K562 (cell line): ENCODE measurements at regions not wholly inside any gene's neighbourhood (a gene's known extent, or its start where the extent isn't known, plus 50 kb on each side); places are given as distances from the start of the nearest gene placed in this dataset.

Experiments used
- ATAC-seq: fragments of 200-7000 bp; cut with Tn5 transposase; 3 replicates; pipeline ENCODE4 v1.9.1; 2020; ENCODE audit warnings: moderate library complexity
- BruUV-seq: library from RNA; stranded (reverse); fragments of 400-500 nt; replicated peaks from 2 replicates; lab custom pipeline; 2021; lab: Mats Ljungman, UMichigan
- CTCF ChIA-PET: fragments of 300-600 bp; formaldehyde crosslinking; extraction: SDS; loops from one replicate; lab custom pipeline; 2021; ENCODE audit warnings: low intra/inter-chr PET ratio; lab: Yijun Ruan, JAX
- POLR2A ChIA-PET: fragments of 300-600, 350-650 bp; sonication (Branson Sonifier 250); formaldehyde crosslinking; extraction: SDS; loops from one replicate; lab custom pipeline; 2021; ENCODE audit warnings: antibody characterized with exemption, inconsistent platforms; lab: Yijun Ruan, JAX
- DNase-seq, 4 experiments: peaks; one replicate each; pipeline versions ENCODE4 v3.0.0 to v3.0.0-alpha.2; 2011 to 2018; ENCODE audit warnings: low spot score in 3 of 4, mixed read lengths in 3 of 4; ENCODE audit errors: extremely low read depth in 1 of 4
- FAIRE-seq: peaks from 2 replicates; lab custom pipeline; 2011; peaks lifted over from hg19 to GRCh38; lab: Jason Lieb, UNC
- H2AFZ ChIP-seq: 2 replicates; pipeline ENCODE4 v1.6.0; 2011; ENCODE audit warnings: low read depth, low read length, control low read depth, inconsistent platforms
- H3K27ac ChIP-seq: fragments of 200-600 bp; 3 replicates; pipeline ENCODE4 v1.8.0; 2011; ENCODE audit warnings: low read depth, mild to moderate bottlenecking, control low read depth, inconsistent platforms, low read length, moderate library complexity, mixed read lengths; ENCODE audit errors: extremely low read depth
- H3K27me3 ChIP-seq, 2 experiments: fragments of 300-600 bp in 1 of 2; 2 replicates in 1 of 2; 3 replicates in 1 of 2; pipeline versions ENCODE4 v1.6.0 to v1.8.0; 2011; ENCODE audit warnings: inconsistent platforms in 2 of 2, low read length in 2 of 2, mild to moderate bottlenecking in 1 of 2, mixed read lengths in 1 of 2, moderate library complexity in 1 of 2; ENCODE audit not compliant: control insufficient read depth in 2 of 2, insufficient read depth in 2 of 2
- H3K36me3 ChIP-seq: fragments of 300-600 bp; 3 replicates; pipeline ENCODE4 v1.8.0; 2011; ENCODE audit warnings: mild to moderate bottlenecking, low read length, inconsistent platforms; ENCODE audit not compliant: control insufficient read depth, insufficient read depth
- H3K4me1 ChIP-seq, 2 experiments: fragments of 200-600 bp in 1 of 2; replicated peaks in 1 of 2; 2 replicates in 1 of 2; 3 replicates in 1 of 2; pipeline versions ENCODE4 v1.5.1 to v1.8.0; 2011; ENCODE audit warnings: inconsistent platforms in 2 of 2, low read length in 2 of 2, mild to moderate bottlenecking in 1 of 2, mixed read lengths in 1 of 2, moderate library complexity in 1 of 2; ENCODE audit not compliant: control insufficient read depth in 2 of 2, insufficient read depth in 2 of 2
- H3K4me2 ChIP-seq: 2 replicates; pipeline ENCODE4 v1.6.1; 2011; ENCODE audit warnings: low read length, control low read depth, inconsistent platforms, mixed read lengths; ENCODE audit not compliant: insufficient read depth
- H3K4me3 ChIP-seq: fragments of 200-600 bp; sonication (generic), shearing (Covaris generic); 2 replicates; pipeline ENCODE4 v1.5.1; 2016; ENCODE audit warnings: control low read depth, inconsistent platforms
- H3K79me2 ChIP-seq: fragments of 200-600 bp; 3 replicates; pipeline ENCODE4 v1.8.0; 2011; ENCODE audit warnings: low read length, inconsistent platforms; ENCODE audit not compliant: control insufficient read depth, insufficient read depth
- H3K9ac ChIP-seq, 2 experiments: 2 replicates each; pipeline versions ENCODE4 v1.6.0 to v1.6.1; 2011; ENCODE audit warnings: low read depth in 2 of 2, low read length in 2 of 2, control low read depth in 1 of 2, inconsistent platforms in 1 of 2, mild to moderate bottlenecking in 1 of 2, mixed read lengths in 1 of 2; ENCODE audit not compliant: insufficient read depth in 1 of 2
- H3K9me1 ChIP-seq: one replicate; pipeline ENCODE4 v1.6.0; 2011; ENCODE audit warnings: inconsistent platforms, mild to moderate bottlenecking, low read length, moderate library complexity; ENCODE audit not compliant: control insufficient read depth, insufficient read depth
- H3K9me3 ChIP-seq: replicated peaks from 2 replicates; pipeline ENCODE4 v1.5.1; 2011; ENCODE audit warnings: low read depth, low read length, inconsistent platforms; ENCODE audit not compliant: control insufficient read depth, insufficient read depth
- H4K20me1 ChIP-seq: replicated peaks from 2 replicates; pipeline ENCODE4 v1.6.1; 2011; ENCODE audit warnings: low read length, inconsistent platforms, mixed read lengths; ENCODE audit not compliant: control insufficient read depth, insufficient read depth
- CBX1 ChIP-seq: sonication (generic); IDR thresholded peaks from 2 replicates; pipeline ENCODE4 v1.6.1; 2016; ENCODE audit warnings: antibody characterized with exemption, low read depth, mild to moderate bottlenecking
- CBX8 ChIP-seq: fragments of 200-600 bp; sonication (generic); IDR thresholded peaks from 2 replicates; pipeline ENCODE4 v1.6.1; 2012; ENCODE audit warnings: borderline replicate concordance, mixed run types, low read depth, mild to moderate bottlenecking, moderate library complexity, mixed read lengths, low read length, control low read depth, inconsistent platforms; ENCODE audit not compliant: poor library complexity, severe bottlenecking; ENCODE audit errors: extremely low read depth
- CCNT2 ChIP-seq: IDR thresholded peaks from 2 replicates; pipeline ENCODE4 v1.6.1; 2011; ENCODE audit warnings: borderline replicate concordance, low read depth, mild to moderate bottlenecking, moderate library complexity, mixed read lengths, low read length; ENCODE audit not compliant: insufficient read length; ENCODE audit errors: extremely low read depth
- ELF1 ChIP-seq: fragments of 200-800 bp; sonication (Bioruptor generic); IDR thresholded peaks from 2 replicates; pipeline ENCODE4 v1.6.1; 2016; ENCODE audit warnings: missing genetic modification characterization, missing compliant biosample characterization
- ERF ChIP-seq: fragments of 450-650 bp; formaldehyde crosslinking; IDR thresholded peaks from 2 replicates; pipeline ENCODE4 v1.4.0; 2020; ENCODE audit warnings: mild to moderate bottlenecking, mixed read lengths
- MYNN ChIP-seq, 2 experiments: sonication (generic); formaldehyde crosslinking in 1 of 2; IDR thresholded peaks; 2 replicates each; pipeline versions ENCODE4 v1.5.0 to v1.6.1; 2016 to 2020; ENCODE audit warnings: antibody characterized with exemption in 1 of 2, missing genetic modification reagents in 1 of 2
- RFX1 ChIP-seq: fragments of 450-650 bp; IDR thresholded peaks from 2 replicates; pipeline ENCODE4 v1.6.1; 2016; ENCODE audit warnings: mild to moderate bottlenecking, moderate library complexity
- XRCC5 ChIP-seq: fragments of 200-400 bp; formaldehyde crosslinking; IDR thresholded peaks from 2 replicates; pipeline ENCODE4 v1.6.1; 2017; ENCODE audit warnings: low read depth, mild to moderate bottlenecking, low read length
- ZNF121 ChIP-seq: sonication (generic); formaldehyde crosslinking; conservative IDR thresholded peaks from 2 replicates; pipeline ENCODE4 v1.8.0; 2022; ENCODE audit warnings: missing genetic modification reagents
- ZNF583 ChIP-seq: fragments of 250-450 bp; sonication (Bioruptor Pico); IDR thresholded peaks from 2 replicates; pipeline ENCODE4 v1.4.0; 2020
- WGBS: fragments of 100-300 bp; shearing (Covaris generic); methylation state at CpG from one replicate; pipeline ENCODE4 v1.1.6; 2016; ENCODE audit warnings: low coverage, mixed read lengths; ENCODE audit not compliant: insufficient coverage; ENCODE audit errors: missing lambda C conversion rate; 5-methylcytosine and 5-hydroxymethylcytosine counted together
- in situ Hi-C: fragments of 300-500 bp; cut with MboI; formaldehyde crosslinking; loops from 4 replicates; pipeline ENCODE4 v1.15.0; 2018; ENCODE audit warnings: inconsistent platforms, mixed read lengths
- intact Hi-C: fragments of 100-400 bp; cut with micrococcal nuclease; formaldehyde crosslinking; loops from 2 replicates; pipeline ENCODE4 v1.14.2; 2022
- TF ChIP-seq, protein P1 (sequence below): fragments of 150-350 bp; conservative IDR thresholded peaks from 2 replicates; pipeline ENCODE4 v1.6.1; 2014; ENCODE audit warnings: low read length
- TF ChIP-seq, protein P2 (sequence below): fragments of 250-450 bp; sonication (Bioruptor Pico); IDR thresholded peaks from 2 replicates; pipeline ENCODE4 v1.5.0; 2020; ENCODE audit warnings: mild to moderate bottlenecking
- TF ChIP-seq, protein P3 (sequence below): fragments of 250-450 bp; sonication (Bioruptor Pico); IDR thresholded peaks from 2 replicates; pipeline ENCODE4 v1.4.0; 2020; ENCODE audit warnings: mild to moderate bottlenecking, moderate library complexity
- TF ChIP-seq, protein P4 (sequence below): fragments of 450-650 bp; IDR thresholded peaks from 2 replicates; pipeline ENCODE4 v1.6.1; 2017; ENCODE audit warnings: antibody characterized with exemption

DNA sequence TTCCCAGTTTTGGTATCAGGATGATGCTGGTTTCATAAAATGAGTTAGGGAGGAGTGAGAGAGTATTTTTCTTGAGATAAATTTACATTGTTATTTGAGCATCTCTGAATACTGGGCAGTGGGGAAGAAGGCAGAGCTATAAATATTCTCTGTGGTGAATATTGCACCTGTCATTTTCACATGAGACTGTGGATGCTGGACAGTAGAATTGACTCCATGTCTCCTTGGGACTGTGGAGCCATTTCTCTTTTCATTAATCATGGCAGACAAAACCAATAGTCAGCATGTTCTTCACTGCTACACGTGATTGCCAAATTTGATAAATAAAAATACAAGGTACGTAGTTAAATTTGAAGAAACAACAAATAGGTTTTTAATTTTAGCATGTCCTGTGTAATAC, 81.2 kb upstream of the PHACTR1 start:
- DNase-seq (no peak), FAIRE-seq (no peak), ATAC-seq (no peak)
- no peaks in the 10 kb centered on the region for H3K79me2 ChIP-seq
- H3K4me3 ChIP-seq, result no peak overlapping the region
- no peak overlapping the region for H3K4me2 ChIP-seq
- POLR2A ChIA-PET, result no interaction called here
- no peaks in the 10 kb centered on the region for H3K9me1 ChIP-seq
- CTCF ChIA-PET, result no interaction called here
- H3K9ac ChIP-seq, result no peak overlapping the region
- no TSS peak for BruUV-seq
- no peaks in the 10 kb centered on the region for H4K20me1 ChIP-seq
- in situ Hi-C loops (no loop called here), intact Hi-C loops (no loop called here)
- H3K9me3 ChIP-seq, result no peaks in the 10 kb centered on the region
- no peak overlapping the region for H2AFZ ChIP-seq
- no peaks in the 10 kb centered on the region for H3K4me1 ChIP-seq
- H3K27ac ChIP-seq, result no peak overlapping the region
- H3K27me3 ChIP-seq, result no peaks in the 10 kb centered on the region
- WGBS, result 0% methylated on average over 2 of the region's 2 CpGs
- no peaks in the 10 kb centered on the region for H3K36me3 ChIP-seq
- TF ChIP-seq CBX1, result no peak
- no peak for TF ChIP-seq CCNT2
- no peak for TF ChIP-seq MYNN (IDR thresholded peaks at IDR 0.05)
- TF ChIP-seq MYNN (CRISPR knock-in tag; IDR thresholded peaks at IDR 0.05), result no peak
- TF ChIP-seq, protein P1, sequence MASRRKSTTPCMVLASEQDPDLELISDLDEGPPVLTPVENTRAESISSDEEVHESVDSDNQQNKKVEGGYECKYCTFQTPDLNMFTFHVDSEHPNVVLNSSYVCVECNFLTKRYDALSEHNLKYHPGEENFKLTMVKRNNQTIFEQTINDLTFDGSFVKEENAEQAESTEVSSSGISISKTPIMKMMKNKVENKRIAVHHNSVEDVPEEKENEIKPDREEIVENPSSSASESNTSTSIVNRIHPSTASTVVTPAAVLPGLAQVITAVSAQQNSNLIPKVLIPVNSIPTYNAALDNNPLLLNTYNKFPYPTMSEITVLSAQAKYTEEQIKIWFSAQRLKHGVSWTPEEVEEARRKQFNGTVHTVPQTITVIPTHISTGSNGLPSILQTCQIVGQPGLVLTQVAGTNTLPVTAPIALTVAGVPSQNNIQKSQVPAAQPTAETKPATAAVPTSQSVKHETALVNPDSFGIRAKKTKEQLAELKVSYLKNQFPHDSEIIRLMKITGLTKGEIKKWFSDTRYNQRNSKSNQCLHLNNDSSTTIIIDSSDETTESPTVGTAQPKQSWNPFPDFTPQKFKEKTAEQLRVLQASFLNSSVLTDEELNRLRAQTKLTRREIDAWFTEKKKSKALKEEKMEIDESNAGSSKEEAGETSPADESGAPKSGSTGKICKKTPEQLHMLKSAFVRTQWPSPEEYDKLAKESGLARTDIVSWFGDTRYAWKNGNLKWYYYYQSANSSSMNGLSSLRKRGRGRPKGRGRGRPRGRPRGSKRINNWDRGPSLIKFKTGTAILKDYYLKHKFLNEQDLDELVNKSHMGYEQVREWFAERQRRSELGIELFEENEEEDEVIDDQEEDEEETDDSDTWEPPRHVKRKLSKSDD, result no peak
- TF ChIP-seq RFX1, result no peak
- TF ChIP-seq ELF1 (tag), result no peak
- no peak for TF ChIP-seq ZNF121
- TF ChIP-seq, protein P2, sequence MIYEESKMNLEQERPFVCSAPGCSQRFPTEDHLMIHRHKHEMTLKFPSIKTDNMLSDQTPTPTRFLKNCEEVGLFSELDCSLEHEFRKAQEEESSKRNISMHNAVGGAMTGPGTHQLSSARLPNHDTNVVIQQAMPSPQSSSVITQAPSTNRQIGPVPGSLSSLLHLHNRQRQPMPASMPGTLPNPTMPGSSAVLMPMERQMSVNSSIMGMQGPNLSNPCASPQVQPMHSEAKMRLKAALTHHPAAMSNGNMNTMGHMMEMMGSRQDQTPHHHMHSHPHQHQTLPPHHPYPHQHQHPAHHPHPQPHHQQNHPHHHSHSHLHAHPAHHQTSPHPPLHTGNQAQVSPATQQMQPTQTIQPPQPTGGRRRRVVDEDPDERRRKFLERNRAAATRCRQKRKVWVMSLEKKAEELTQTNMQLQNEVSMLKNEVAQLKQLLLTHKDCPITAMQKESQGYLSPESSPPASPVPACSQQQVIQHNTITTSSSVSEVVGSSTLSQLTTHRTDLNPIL (CRISPR knock-in tag), result no peak
- no peak for TF ChIP-seq ZNF583 (CRISPR knock-in tag)
- no peak for TF ChIP-seq XRCC5
- TF ChIP-seq, protein P3, sequence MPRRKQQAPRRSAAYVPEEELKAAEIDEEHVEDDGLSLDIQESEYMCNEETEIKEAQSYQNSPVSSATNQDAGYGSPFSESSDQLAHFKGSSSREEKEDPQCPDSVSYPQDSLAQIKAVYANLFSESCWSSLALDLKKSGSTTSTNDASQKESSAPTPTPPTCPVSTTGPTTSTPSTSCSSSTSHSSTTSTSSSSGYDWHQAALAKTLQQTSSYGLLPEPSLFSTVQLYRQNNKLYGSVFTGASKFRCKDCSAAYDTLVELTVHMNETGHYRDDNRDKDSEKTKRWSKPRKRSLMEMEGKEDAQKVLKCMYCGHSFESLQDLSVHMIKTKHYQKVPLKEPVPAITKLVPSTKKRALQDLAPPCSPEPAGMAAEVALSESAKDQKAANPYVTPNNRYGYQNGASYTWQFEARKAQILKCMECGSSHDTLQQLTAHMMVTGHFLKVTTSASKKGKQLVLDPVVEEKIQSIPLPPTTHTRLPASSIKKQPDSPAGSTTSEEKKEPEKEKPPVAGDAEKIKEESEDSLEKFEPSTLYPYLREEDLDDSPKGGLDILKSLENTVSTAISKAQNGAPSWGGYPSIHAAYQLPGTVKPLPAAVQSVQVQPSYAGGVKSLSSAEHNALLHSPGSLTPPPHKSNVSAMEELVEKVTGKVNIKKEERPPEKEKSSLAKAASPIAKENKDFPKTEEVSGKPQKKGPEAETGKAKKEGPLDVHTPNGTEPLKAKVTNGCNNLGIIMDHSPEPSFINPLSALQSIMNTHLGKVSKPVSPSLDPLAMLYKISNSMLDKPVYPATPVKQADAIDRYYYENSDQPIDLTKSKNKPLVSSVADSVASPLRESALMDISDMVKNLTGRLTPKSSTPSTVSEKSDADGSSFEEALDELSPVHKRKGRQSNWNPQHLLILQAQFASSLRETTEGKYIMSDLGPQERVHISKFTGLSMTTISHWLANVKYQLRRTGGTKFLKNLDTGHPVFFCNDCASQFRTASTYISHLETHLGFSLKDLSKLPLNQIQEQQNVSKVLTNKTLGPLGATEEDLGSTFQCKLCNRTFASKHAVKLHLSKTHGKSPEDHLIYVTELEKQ (CRISPR knock-in tag), result no peak
- TF ChIP-seq ERF (CRISPR knock-in tag), result no peak
- TF ChIP-seq, protein P4, sequence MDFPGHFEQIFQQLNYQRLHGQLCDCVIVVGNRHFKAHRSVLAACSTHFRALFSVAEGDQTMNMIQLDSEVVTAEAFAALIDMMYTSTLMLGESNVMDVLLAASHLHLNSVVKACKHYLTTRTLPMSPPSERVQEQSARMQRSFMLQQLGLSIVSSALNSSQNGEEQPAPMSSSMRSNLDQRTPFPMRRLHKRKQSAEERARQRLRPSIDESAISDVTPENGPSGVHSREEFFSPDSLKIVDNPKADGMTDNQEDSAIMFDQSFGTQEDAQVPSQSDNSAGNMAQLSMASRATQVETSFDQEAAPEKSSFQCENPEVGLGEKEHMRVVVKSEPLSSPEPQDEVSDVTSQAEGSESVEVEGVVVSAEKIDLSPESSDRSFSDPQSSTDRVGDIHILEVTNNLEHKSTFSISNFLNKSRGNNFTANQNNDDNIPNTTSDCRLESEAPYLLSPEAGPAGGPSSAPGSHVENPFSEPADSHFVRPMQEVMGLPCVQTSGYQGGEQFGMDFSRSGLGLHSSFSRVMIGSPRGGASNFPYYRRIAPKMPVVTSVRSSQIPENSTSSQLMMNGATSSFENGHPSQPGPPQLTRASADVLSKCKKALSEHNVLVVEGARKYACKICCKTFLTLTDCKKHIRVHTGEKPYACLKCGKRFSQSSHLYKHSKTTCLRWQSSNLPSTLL, result no peak
- TF ChIP-seq CBX8, result no peak
